Adipocyte (in vitro differentiated cells): ENCODE measurements at regions not wholly inside any gene's neighbourhood (a gene's known extent, or its start where the extent isn't known, plus 50 kb on each side); places are given as distances from the start of the nearest gene placed in this dataset.

ENCODE experiments used
- DNase-seq: peaks from one replicate; pipeline ENCODE4 v3.0.0-alpha.2; 2015; ENCODE audit warnings: low read depth
- H3K27me3 ChIP-seq: replicated peaks from 2 replicates; pipeline ENCODE4 v1.7.0; 2013; ENCODE audit warnings: mild to moderate bottlenecking, low read length, moderate library complexity; ENCODE audit not compliant: control insufficient read depth, insufficient read depth
- H3K36me3 ChIP-seq: 2 replicates; pipeline ENCODE4 v1.7.0; 2013; ENCODE audit warnings: low read length, mild to moderate bottlenecking, moderate library complexity; ENCODE audit not compliant: control insufficient read depth, insufficient read depth, severe bottlenecking
- H3K4me1 ChIP-seq: 2 replicates; pipeline ENCODE4 v1.7.0; 2013; ENCODE audit warnings: mild to moderate bottlenecking, low read length, moderate library complexity; ENCODE audit not compliant: control insufficient read depth, insufficient read depth
- H3K4me3 ChIP-seq: 2 replicates; pipeline ENCODE4 v1.7.0; 2013; ENCODE audit warnings: mild to moderate bottlenecking, low read length, moderate library complexity
- H3K9ac ChIP-seq: 2 replicates; pipeline ENCODE4 v1.7.0; 2013; ENCODE audit warnings: mild to moderate bottlenecking, low read length, moderate library complexity
- H3K9me3 ChIP-seq: 2 replicates; pipeline ENCODE4 v1.7.0; 2013; ENCODE audit warnings: mild to moderate bottlenecking, low read length, moderate library complexity; ENCODE audit not compliant: control insufficient read depth

DNA sequence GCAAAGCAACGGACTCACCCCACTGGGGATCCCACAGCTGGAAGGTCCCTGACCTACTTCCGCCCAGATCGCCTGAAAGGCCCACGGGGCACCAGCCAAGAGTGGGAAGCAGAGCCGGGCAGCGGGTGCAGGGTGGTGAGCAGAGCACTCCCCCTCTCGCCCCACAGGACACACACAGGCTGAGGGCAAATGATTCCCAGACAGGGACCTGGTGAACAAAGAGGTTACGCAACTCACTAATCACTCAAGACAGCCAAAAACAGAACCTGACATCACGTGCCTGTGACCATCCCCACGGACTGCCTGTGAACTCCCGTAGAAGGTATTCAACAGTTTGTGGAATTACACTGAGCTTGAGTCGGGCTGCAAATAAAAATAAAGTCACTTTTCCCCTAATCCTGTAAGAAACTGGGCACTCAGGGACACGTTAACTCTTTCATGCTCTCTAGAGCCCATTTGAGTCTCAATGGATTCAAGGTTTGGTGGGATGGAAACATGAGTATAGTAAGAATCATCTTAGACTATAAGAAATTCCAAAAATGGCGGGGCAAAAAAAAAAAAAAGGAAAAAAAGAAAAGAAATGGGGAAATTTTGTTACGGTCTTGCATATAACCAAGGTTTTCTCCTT is 396.1 kb downstream of the SOX9 start:
- DNase-seq = no peak
- Histone ChIP-seq H3K9ac (peak overlapping the region; percentile 31), H3K36me3 (no peaks in the 10 kb centered on the region), H3K27me3 (no peaks in the 10 kb centered on the region), H3K9me3 (no peaks in the 10 kb centered on the region), H3K4me3 (peak overlapping the region; percentile 66), H3K4me1 (peaks cover 19% of the 10 kb centered on the region)

DNA sequence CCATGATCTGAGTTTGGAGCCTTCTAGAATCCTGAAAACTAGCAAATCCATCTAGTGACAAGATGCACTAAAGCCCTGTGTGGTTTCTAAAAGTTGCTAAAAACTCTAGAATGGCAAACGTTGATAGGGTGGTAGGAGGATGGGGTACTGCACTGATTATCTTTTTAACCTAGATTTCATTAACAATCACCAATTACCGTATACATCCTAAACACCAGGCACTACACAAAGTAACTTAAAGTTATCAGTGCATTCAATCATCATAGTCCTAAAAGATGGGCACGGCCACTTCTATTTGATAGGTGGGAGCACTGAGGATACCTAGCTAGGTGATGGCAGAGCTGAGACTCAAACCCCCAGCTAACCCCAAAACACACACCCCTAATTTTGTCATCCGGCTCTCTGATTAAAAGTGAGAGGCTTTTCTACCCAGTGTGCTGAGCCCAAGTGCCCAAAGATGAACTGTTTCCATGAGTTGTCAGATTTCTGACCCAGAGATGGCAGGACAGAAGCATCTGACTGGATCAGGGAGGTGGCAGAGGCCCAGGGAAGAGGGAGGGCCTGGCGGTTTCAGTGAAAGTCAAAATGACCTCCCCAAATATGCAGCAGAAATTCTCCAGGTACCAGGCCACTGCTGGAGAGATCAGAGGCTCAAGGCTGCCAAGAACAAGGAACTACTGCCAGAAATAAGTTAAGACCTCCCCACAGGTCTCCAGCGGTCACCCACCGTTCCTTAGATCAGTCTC is 396.8 kb downstream of the SOX9 start:
- no peak for DNase-seq
- Histone ChIP-seq H3K9me3 (no peaks in the 10 kb centered on the region), H3K27me3 (no peaks in the 10 kb centered on the region), H3K36me3 (no peaks in the 10 kb centered on the region), H3K9ac (no peak overlapping the region), H3K4me1 (peaks cover 19% of the 10 kb centered on the region), H3K4me3 (no peak overlapping the region)

DNA sequence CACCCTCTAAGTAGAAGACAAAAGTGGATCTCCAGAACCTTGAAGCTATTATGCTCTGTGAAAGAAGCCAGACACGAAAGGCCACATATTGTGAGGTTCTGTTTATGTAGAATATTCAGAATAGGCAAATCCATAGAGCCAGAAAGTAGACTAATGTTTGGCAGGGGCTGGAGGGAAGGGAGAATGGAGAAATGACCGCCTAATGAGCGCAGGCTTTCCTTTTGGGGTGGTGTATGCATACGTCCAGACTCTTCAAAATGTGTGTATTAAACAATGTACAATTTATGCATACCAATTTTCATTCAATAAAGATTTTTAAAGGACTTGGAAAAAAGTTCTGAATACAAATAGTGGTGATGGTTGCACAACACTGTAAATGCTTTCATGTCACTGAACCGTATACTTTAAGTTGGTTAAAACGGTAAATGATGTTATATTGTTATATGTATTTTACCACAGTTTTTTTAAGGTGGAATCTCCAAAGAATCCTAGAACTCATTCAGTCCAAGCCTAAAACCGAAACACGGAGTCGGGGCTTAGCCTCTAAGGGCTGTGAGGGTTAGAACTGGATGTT is 397.4 kb downstream of the SOX9 start:
- peak; percentile 27 for DNase-seq
- Histone ChIP-seq H3K9me3 (no peaks in the 10 kb centered on the region), H3K9ac (no peak overlapping the region), H3K27me3 (no peaks in the 10 kb centered on the region), H3K36me3 (no peaks in the 10 kb centered on the region), H3K4me3 (no peak overlapping the region), H3K4me1 (peaks cover 19% of the 10 kb centered on the region)

DNA sequence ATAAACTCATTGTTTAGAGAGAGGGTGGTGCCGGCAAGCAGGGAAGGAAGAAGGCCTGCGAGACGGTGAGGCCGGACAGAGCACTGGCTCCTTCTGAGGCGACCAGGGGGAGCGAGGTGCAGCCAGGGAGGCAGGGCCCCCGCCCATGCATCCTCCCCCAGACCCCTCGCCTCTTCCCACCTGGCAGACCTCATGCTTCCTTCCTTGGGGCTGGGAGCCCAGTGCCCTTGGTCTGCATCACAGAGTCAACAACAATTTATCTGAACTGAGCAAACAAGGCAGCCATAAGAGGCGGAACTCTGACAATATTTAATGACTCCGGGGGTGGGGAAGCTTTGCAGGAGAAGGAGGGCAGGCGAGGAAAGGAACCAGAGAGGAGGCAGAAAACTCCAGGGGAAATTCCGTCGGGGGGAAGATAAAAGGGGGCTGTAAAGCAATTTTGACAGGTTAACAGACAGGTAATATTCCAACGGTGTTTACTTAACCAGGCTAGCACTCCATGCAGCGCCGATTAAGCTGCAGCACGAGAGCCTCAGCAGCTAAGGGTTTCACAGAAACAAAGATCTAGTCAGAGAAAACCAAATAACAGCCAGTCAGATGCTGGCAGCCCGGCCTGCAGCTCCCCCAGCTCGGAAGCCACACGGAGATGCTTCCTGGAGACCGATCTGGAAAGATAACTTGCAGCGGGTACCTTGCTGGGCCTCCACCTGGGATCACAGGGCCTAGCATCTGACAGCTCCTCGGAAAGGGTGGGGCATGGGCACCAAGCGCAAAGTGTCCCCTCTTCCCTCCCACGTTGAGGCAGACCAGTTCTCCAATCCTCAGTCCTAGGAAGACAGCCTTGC is 398.2 kb downstream of the SOX9 start:
- Histone ChIP-seq H3K4me3 (no peak overlapping the region), H3K9me3 (no peaks in the 10 kb centered on the region), H3K4me1 (peaks cover 19% of the 10 kb centered on the region), H3K36me3 (no peaks in the 10 kb centered on the region), H3K9ac (no peak overlapping the region), H3K27me3 (no peaks in the 10 kb centered on the region)
- DNase-seq = no peak

DNA sequence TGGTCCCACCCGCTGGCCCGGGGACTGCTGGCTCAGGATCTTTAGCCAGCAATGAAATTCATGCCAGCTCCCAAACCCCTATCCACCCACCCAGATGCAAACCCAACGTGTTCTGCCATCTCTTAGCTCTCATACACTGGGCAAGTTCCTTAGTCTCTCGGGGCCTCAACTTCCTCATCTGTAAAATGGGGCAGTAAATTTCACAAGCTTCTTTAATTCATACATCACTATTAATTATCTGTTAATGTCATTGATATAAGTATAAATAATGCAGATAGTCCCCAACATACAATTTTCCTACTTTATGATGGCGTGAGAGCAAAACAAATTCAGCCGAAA is 398.7 kb downstream of the SOX9 start:
- H3K4me1 ChIP-seq = peaks cover 17% of the 10 kb centered on the region
- no peak overlapping the region for H3K9ac ChIP-seq
- no peak overlapping the region for H3K4me3 ChIP-seq
- DNase-seq = no peak
- H3K9me3 ChIP-seq = no peaks in the 10 kb centered on the region
- no peaks in the 10 kb centered on the region for H3K27me3 ChIP-seq
- no peaks in the 10 kb centered on the region for H3K36me3 ChIP-seq

DNA sequence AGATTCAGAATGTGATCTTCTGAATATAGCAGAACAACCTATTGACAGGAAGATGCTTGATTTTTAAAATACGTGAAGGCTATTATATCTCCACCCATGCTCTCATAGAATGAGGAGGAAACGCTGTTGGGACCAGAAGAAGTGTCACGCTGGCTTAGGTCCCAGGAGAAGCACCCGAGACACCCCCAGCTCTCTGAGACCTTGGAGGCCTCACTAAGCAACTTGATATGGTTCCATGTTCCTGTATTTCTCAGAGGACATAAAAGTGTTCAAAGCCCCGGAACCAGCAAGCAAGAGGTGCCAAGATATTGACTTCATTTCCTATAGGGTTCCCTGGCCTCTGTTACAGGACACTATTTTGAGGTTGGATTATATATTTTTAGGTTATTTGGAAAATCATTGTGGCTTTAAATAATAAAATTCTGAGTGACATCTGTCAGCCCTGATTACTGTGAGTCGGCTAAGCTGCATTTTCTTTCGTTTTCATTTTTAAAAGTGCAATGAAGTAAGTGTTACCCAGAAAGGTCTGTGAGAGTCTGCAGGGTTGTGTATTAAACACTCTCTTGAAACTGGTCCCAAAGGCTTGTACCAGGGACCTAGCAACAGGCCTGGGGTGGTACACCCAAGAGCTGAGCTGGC is 400.0 kb downstream of the SOX9 start:
- Histone ChIP-seq H3K27me3 (no peaks in the 10 kb centered on the region), H3K4me3 (no peak overlapping the region), H3K9me3 (no peaks in the 10 kb centered on the region), H3K9ac (no peak overlapping the region), H3K36me3 (no peaks in the 10 kb centered on the region), H3K4me1 (peaks cover 8% of the 10 kb centered on the region)
- DNase-seq = no peak

DNA sequence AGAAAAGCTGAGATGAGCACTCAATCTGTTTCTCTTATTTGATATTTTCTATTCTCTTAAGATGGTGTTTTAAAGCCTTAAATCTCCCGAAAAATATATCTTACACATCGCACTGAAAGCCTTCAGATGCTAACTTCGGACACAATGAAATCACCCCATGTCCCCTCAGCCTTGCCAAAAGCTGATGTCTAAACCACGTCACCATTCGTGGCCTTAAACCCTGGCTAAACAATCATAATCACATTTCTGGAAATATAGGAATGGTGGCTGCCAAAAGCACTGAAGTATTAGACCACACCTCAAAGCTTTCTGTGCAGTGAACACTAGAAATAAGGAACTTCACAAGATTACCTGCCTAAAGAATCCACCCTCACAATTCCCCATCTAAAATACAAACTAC is 402.7 kb downstream of the SOX9 start:
- no peaks in the 10 kb centered on the region for H3K4me1 ChIP-seq
- no peak overlapping the region for H3K9ac ChIP-seq
- H3K36me3 ChIP-seq = no peaks in the 10 kb centered on the region
- H3K4me3 ChIP-seq = no peak overlapping the region
- H3K9me3 ChIP-seq = no peaks in the 10 kb centered on the region
- no peak for DNase-seq
- H3K27me3 ChIP-seq = no peaks in the 10 kb centered on the region

DNA sequence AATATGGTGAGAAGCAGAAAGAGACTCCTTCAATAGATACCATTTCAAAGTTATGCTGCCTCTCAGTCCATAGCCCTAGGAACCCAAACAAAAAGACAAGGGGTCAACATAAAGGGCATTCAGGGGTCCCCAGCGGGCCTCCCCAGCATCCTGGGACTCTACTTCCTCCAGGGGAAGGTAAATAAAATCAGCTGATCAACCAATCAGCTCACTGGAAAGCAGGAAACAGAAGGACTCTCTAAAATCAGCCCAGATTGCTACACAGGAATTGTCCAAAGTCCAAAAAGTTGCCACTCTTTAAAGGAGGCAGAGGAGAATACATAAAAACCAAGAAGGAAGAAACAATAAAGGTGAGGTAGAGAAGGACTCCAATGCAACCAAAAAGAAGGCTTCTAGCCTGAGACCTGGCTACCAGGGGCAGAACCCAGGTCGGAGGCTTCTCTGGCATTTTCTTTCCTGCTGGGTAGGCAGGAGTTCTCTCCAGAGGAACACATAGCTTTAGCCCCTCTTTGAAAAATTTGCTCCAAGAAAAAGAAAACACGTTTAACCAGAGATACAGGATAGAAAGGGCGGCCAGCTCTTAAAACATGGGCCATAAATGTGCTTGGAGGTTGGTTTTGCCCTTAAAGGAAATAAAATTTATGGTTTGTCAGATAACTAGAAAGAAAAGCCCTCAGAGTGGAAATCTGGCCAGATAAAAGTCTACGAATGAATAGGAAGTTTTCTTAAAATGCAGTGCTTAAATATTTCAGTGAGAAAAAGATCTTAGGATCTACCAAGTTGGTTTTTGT is 404.6 kb downstream of the SOX9 start:
- no peak for DNase-seq
- Histone ChIP-seq H3K9ac (no peak overlapping the region), H3K9me3 (no peaks in the 10 kb centered on the region), H3K36me3 (no peaks in the 10 kb centered on the region), H3K4me1 (no peaks in the 10 kb centered on the region), H3K27me3 (no peaks in the 10 kb centered on the region), H3K4me3 (no peak overlapping the region)

DNA sequence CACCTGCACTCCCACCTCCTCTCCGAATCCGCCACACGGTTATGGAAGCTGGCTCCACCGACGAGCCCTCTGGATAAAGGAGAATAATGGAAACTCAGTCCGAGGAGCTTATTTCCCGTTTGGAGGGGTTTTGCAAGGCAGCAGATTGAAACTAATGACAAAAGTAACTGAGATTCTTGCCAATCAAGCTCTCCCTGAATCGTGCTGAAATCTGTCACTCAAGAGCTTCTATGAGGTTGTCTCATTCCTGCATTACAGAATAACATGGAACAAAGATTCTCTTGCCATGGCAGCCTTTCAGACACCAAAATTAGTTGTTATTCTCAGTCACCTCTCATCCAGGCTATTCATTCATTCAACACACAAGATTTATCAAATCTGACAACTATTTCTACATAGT is 405.9 kb downstream of the SOX9 start:
- no peaks in the 10 kb centered on the region for H3K9me3 ChIP-seq
- no peak overlapping the region for H3K4me3 ChIP-seq
- DNase-seq = no peak
- no peaks in the 10 kb centered on the region for H3K36me3 ChIP-seq
- H3K4me1 ChIP-seq = no peaks in the 10 kb centered on the region
- no peak overlapping the region for H3K9ac ChIP-seq
- no peaks in the 10 kb centered on the region for H3K27me3 ChIP-seq

DNA sequence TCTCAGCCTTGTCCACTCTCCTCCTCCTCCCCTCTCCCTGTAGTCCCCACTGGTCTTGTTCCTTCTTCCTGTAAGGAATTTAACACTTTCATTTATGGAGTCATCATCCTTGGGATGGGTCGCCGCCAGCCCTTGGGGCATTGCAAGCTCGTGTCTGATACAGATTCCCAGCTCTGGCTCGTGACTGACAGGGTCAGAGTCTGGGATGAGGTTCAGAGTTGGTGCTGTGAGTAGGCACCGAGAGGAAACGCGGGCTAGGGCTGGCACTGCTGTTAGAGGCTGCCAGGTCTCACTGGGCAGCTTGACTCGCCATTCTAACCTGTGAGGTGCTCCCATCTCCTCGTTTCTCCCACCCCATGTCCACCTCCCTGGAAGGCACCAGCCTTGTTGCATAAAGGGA is 407.0 kb downstream of the SOX9 start:
- H3K9me3 ChIP-seq = no peaks in the 10 kb centered on the region
- H3K36me3 ChIP-seq = no peaks in the 10 kb centered on the region
- H3K27me3 ChIP-seq = no peaks in the 10 kb centered on the region
- no peaks in the 10 kb centered on the region for H3K4me1 ChIP-seq
- no peak overlapping the region for H3K9ac ChIP-seq
- H3K4me3 ChIP-seq = no peak overlapping the region
- DNase-seq = no peak
